AG09309 (cell line): ENCODE measurements at regions not wholly inside any gene's neighbourhood (a gene's known extent, or its start where the extent isn't known, plus 50 kb on each side); places are given as distances from the start of the nearest gene placed in this dataset.
A peak's percentile ranks its signal among the peaks of the same experiment; 100 is the strongest.

Source experiments
- DNase-seq: peaks from one replicate; pipeline ENCODE4 v3.0.0-alpha.2; 2010; ENCODE audit warnings: low read depth
- H3K4me3 ChIP-seq: 2 replicates; pipeline ENCODE4 v1.5.1; 2011; ENCODE audit warnings: mild to moderate bottlenecking, low read depth, low read length, moderate library complexity; ENCODE audit not compliant: control insufficient read depth
- CTCF ChIP-seq: IDR thresholded peaks from 2 replicates; pipeline ENCODE4 v1.5.1; 2011; ENCODE audit warnings: mild to moderate bottlenecking, low read depth, low read length, inconsistent platforms; ENCODE audit not compliant: insufficient read depth, control insufficient read depth; ENCODE audit errors: missing control alignments

- no peak for DNase-seq
- TF ChIP-seq CTCF = no peak
- no peak overlapping the region; the same call in 1 of the 2 replicates for H3K4me3 ChIP-seq
These were observed 278.0 kb upstream of the TCF4 start for GRCh38 chr18:55866006-55866405.

- no peak for TF ChIP-seq CTCF
- no peak for DNase-seq
- no peak overlapping the region for H3K4me3 ChIP-seq
These were observed 276.3 kb upstream of the TCF4 start for GRCh38 chr18:55864281-55864680.

- TF ChIP-seq CTCF = no peak
- peak; percentile 77 for DNase-seq
These were observed 275.9 kb upstream of the TCF4 start for GRCh38 chr18:55863876-55864275.

GRCh38 chr18:55863391-55863706 is 275.4 kb upstream of the TCF4 start:
- H3K4me3 ChIP-seq = peak overlapping the region; percentile 36
- no peak for TF ChIP-seq CTCF
- DNase-seq = no peak

More at GRCh38 chr18:55863876-55864275, 275.9 kb upstream of the TCF4 start:
- no peak overlapping the region for H3K4me3 ChIP-seq

- no peak for TF ChIP-seq CTCF
- no peak for DNase-seq
- peak overlapping the region; percentile 36 for H3K4me3 ChIP-seq
These were observed 274.9 kb upstream of the TCF4 start for GRCh38 chr18:55862693-55863390.

GRCh38 chr18:55861266-55861665 is 273.3 kb upstream of the TCF4 start:
- DNase-seq = no peak
- peak; percentile 76 for TF ChIP-seq CTCF
- H3K4me3 ChIP-seq = no peak overlapping the region
